ENCODE measurements at regions not wholly inside any gene's neighbourhood (a gene's known extent, or its start where the extent isn't known, plus 50 kb on each side); places are given as distances from the start of the nearest gene placed in this dataset.

GRCh38 chr13:111456452-111457230 lies 136.2 kb downstream of the TEX29 start:
- no peak overlapping the region for H3K27ac ChIP-seq
- TF ChIP-seq, protein P1, sequence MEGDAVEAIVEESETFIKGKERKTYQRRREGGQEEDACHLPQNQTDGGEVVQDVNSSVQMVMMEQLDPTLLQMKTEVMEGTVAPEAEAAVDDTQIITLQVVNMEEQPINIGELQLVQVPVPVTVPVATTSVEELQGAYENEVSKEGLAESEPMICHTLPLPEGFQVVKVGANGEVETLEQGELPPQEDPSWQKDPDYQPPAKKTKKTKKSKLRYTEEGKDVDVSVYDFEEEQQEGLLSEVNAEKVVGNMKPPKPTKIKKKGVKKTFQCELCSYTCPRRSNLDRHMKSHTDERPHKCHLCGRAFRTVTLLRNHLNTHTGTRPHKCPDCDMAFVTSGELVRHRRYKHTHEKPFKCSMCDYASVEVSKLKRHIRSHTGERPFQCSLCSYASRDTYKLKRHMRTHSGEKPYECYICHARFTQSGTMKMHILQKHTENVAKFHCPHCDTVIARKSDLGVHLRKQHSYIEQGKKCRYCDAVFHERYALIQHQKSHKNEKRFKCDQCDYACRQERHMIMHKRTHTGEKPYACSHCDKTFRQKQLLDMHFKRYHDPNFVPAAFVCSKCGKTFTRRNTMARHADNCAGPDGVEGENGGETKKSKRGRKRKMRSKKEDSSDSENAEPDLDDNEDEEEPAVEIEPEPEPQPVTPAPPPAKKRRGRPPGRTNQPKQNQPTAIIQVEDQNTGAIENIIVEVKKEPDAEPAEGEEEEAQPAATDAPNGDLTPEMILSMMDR (IDR thresholded peaks at IDR 0.05) = no peak
- no peaks in the 10 kb centered on the region for H3K4me1 ChIP-seq (ENCODE audit: control insufficient read depth in 1 of 2, insufficient read depth in 1 of 2, low read depth in 1 of 2, low read length in 1 of 2)
- H3K9me3 ChIP-seq = no peaks in the 10 kb centered on the region
- H3K4me3 ChIP-seq (ENCODE audit: low read depth in 1 of 2, low read length in 1 of 2) = no peak overlapping the region
- peaks cover under 1% of the 10 kb centered on the region for H3K27me3 ChIP-seq
- no peaks in the 10 kb centered on the region for H3K36me3 ChIP-seq

GRCh38 chr13:111458001-111458531 lies 137.6 kb downstream of the TEX29 start:
- Histone ChIP-seq H3K27me3 (peaks cover 14% of the 10 kb centered on the region), H3K36me3 (no peaks in the 10 kb centered on the region), H3K4me3 (ENCODE audit: low read depth in 1 of 2, low read length in 1 of 2) (no peak overlapping the region), H3K4me1 (ENCODE audit: control insufficient read depth in 1 of 2, insufficient read depth in 1 of 2, low read depth in 1 of 2, low read length in 1 of 2) (no peaks in the 10 kb centered on the region), H3K9me3 (no peaks in the 10 kb centered on the region), H3K27ac (no peak overlapping the region)
- TF ChIP-seq, protein P1 (IDR thresholded peaks at IDR 0.05) = no peak

DNA sequence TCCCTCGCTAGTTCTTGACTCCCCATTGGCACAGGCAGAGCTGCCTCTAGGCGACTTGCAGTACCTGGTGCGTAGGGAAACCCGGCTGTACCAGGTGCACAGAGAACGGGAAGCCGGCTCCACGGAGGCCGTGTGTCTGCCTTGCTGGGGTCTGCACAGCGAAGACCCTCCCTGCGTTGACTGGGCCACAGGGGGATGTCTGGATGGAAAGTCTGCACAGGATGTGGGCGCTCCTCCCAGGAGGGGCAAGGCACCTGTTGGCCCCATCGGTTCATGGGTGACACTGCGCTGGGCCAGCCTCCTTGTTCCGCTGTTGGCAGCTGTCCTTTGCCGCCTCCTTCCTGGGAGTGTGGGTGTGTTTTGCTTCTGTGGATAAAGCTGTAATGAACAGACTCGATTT lies 138.3 kb downstream of the TEX29 start:
- TF ChIP-seq, protein P1 (IDR thresholded peaks at IDR 0.05) = no peak
- H3K27ac ChIP-seq = no peak overlapping the region
- H3K27me3 ChIP-seq = peaks cover 21% of the 10 kb centered on the region
- H3K36me3 ChIP-seq = no peaks in the 10 kb centered on the region
- no peaks in the 10 kb centered on the region for H3K4me1 ChIP-seq (ENCODE audit: control insufficient read depth in 1 of 2, insufficient read depth in 1 of 2, low read depth in 1 of 2, low read length in 1 of 2)
- no peaks in the 10 kb centered on the region for H3K9me3 ChIP-seq
- H3K4me3 ChIP-seq (ENCODE audit: low read depth in 1 of 2, low read length in 1 of 2) = no peak overlapping the region

GRCh38 chr13:111459803-111460547 lies 139.5 kb downstream of the TEX29 start:
- Histone ChIP-seq H3K27ac (no peak overlapping the region), H3K9me3 (no peaks in the 10 kb centered on the region), H3K36me3 (no peaks in the 10 kb centered on the region), H3K27me3 (peaks cover 34% of the 10 kb centered on the region), H3K4me3 (ENCODE audit: low read depth in 1 of 2, low read length in 1 of 2) (no peak overlapping the region), H3K4me1 (ENCODE audit: control insufficient read depth in 1 of 2, insufficient read depth in 1 of 2, low read depth in 1 of 2, low read length in 1 of 2) (no peaks in the 10 kb centered on the region)
- TF ChIP-seq, protein P1 (IDR thresholded peaks at IDR 0.05) = no peak

GRCh38 chr13:111460548-111461444 lies 140.4 kb downstream of the TEX29 start:
- TF ChIP-seq, protein P1 (IDR thresholded peaks at IDR 0.05) = no peak
- Histone ChIP-seq H3K27me3 (peaks cover 35% of the 10 kb centered on the region), H3K4me1 (ENCODE audit: control insufficient read depth in 1 of 2, insufficient read depth in 1 of 2, low read depth in 1 of 2, low read length in 1 of 2) (no peaks in the 10 kb centered on the region), H3K36me3 (no peaks in the 10 kb centered on the region), H3K27ac (no peak overlapping the region), H3K9me3 (no peaks in the 10 kb centered on the region), H3K4me3 (ENCODE audit: low read depth in 1 of 2, low read length in 1 of 2) (no peak overlapping the region)
